Brain pericyte (primary cell): ENCODE measurements at regions not wholly inside any gene's neighbourhood (a gene's known extent, or its start where the extent isn't known, plus 50 kb on each side); places are given as distances from the start of the nearest gene placed in this dataset.

Experiments used
- DNase-seq: peaks from one replicate; pipeline ENCODE4 v3.0.0-alpha.2; 2012; ENCODE audit warnings: low read depth, low spot score

- DNase-seq, result no peak
Observed at GRCh38 chr4:20590849-20591248, 109.4 kb upstream of the PACRGL start.

GRCh38 chr4:20591571-20591970 lies 108.7 kb upstream of the PACRGL start:
- no peak for DNase-seq

GRCh38 chr4:20592013-20592412 lies 108.2 kb upstream of the PACRGL start:
- no peak for DNase-seq

GRCh38 chr4:20592663-20593062 lies 107.6 kb upstream of the PACRGL start:
- DNase-seq, result no peak

GRCh38 chr4:20598626-20599025 lies 101.6 kb upstream of the PACRGL start:
- no peak for DNase-seq

GRCh38 chr4:20603671-20604313 lies 96.5 kb upstream of the PACRGL start:
- peak; percentile 31 for DNase-seq

- no peak for DNase-seq
Observed at GRCh38 chr4:20612313-20612712, 87.9 kb upstream of the PACRGL start.

GRCh38 chr4:20614816-20615215 lies 85.4 kb upstream of the PACRGL start:
- no peak for DNase-seq

GRCh38 chr4:20615486-20616260 lies 84.6 kb upstream of the PACRGL start:
- no peak for DNase-seq

GRCh38 chr4:20616313-20616712 lies 83.9 kb upstream of the PACRGL start:
- no peak for DNase-seq

- no peak for DNase-seq
Observed at GRCh38 chr4:20616848-20617247, 83.4 kb upstream of the PACRGL start.

GRCh38 chr4:20617678-20618396 lies 82.4 kb upstream of the PACRGL start:
- no peak for DNase-seq

- no peak for DNase-seq
Observed at GRCh38 chr4:20618731-20619130, 81.5 kb upstream of the PACRGL start.

GRCh38 chr4:20621476-20621875 lies 78.8 kb upstream of the PACRGL start:
- no peak for DNase-seq

GRCh38 chr4:20622701-20623100 lies 77.6 kb upstream of the PACRGL start:
- no peak for DNase-seq

GRCh38 chr4:20623939-20624338 lies 76.3 kb upstream of the PACRGL start:
- DNase-seq, result no peak

- no peak for DNase-seq
Observed at GRCh38 chr4:20624793-20625374, 75.4 kb upstream of the PACRGL start.

GRCh38 chr4:20625426-20625825 lies 74.8 kb upstream of the PACRGL start:
- no peak for DNase-seq

- no peak for DNase-seq
Observed at GRCh38 chr4:20626326-20627005, 73.8 kb upstream of the PACRGL start.

GRCh38 chr4:20627866-20628265 lies 72.4 kb upstream of the PACRGL start:
- DNase-seq, result no peak

GRCh38 chr4:20629186-20630106 lies 70.8 kb upstream of the PACRGL start:
- DNase-seq, result no peak
